ENCODE measurements at regions not wholly inside any gene's neighbourhood (a gene's known extent, or its start where the extent isn't known, plus 50 kb on each side); places are given as distances from the start of the nearest gene placed in this dataset.

DNA sequence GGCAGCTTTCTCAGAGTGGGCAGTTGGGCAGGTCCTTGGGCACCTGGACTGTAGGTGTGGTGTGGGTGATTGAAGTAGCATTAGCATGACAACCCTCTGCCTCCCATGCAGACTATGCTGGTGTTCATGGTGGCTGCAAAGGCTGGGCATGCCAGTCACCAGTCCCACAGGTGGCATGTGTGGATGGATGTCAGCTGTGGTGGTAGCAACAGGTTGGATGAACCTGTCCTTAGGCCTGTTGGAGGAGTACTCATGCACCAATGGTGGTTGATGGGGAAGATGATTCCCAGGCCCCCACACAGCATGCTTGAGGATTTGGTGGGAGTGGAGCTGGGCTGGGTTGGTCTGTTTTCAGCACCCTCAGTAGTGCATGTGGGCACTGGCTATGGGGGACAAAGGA lies 251.1 kb downstream of the PAX1 start:
- no peak for ATAC-seq
- DNase-seq = no peak

DNA sequence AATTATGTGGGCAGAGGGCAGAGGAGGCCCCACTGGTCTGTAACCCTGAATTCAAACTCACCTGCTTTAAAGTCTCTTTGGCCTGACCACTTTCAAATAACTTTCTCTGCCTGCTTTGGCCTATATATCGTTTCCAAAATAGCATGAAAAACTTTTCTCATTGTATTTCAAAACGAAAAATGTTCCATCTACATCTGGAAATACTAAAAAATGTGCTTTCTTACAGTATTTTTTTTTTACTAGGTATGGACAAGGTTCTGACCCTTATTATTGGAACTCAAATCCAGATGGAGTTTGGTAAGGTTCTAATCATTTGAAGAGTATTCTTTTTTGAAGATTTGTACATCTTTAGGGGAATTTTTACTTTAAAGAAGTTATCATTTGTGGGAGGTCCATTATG lies 241.9 kb downstream of the PAX1 start:
- DNase-seq (no peak), ATAC-seq (no peak)

DNA sequence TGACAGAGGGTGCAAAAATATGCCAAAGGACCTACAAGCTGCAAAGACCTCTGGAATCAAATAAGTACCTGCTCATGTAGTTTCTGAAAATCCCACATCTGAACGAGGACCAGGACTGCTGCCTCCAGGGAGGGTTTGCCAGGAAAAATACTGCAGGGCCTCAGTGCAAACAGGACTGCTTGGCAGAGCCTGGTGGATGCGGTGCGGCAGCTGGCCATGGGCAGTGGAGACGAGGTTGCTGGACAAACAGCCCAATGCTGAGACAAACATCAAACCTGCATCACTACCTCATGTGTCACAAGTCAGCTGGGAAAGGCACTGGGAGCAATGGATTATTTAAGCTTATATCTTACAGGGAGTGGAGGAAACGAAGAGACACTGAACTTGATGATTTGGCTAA lies 238.8 kb downstream of the PAX1 start:
- DNase-seq (no peak), ATAC-seq (no peak)

DNA sequence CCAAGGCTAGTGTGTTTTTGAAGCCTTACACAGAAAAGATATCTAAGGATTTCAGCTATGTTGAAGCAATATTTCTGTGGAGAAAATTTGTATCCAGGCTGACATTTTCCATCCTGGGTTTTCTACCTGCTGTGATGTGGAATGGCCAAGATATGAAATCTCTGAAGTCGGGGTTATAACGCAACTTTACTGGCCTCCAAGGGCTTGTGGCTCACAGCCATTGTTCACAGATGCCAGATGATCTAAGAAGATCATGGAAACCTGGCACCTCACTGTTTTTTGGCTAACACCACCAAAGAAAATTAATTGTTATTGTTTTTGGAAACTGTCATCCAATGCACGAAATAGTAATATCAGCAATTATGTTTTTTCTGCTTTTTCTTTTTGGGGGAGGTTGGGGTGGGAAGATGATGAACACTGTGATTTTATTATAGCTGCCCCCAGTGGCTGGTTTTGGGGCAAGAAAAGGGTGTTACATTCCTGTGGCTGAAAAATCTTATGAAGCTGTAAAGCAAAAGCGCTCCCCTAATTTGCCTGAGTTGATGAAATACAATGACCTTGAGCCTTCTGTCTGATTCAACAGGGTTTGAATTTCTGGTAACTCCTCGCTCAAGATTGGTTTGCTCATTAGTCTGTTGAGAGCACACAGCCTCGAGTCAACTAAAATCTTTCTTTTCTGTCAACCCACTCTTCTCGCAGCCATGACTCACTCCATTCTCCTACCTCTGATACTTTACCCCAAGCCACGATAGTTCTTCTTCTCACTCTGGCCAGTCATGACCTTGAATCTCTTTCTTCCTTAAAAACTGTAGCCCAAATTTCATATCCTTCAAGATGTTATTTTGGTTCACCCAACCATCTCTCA lies 236.7 kb downstream of the PAX1 start:
- DNase-seq (no peak), ATAC-seq (no peak)

DNA sequence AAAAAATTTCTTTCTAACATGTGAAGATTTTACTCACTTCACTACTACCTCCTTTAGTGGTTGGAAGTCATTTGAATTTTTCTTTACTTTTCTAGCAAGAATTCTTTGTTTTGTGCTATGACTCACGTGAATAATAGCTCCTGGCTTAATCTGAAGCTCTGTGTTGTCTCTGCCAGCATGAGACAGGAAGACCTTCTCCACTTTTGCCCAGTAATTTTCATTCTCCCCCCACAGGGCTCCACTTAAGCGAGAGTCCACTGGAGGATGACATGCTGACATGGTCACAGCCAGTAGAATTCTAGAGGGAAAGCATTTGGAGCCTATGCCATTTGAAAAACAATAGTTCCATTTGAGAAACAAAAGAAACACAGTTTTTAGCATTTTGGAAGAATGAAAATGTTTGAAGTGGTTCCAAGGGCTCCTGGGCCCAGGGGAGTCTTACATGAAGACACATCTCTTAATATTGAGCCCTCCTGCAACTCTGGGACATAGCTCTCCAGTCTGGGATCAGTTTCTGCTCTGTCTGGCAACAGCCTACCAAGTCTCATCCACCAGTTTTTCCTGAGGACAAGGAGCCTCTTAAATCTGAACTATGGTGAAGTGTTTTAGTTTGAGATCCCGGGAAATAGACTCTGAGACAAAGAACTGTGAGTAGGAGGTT lies 231.4 kb downstream of the PAX1 start:
- ATAC-seq = no peak
- no peak for DNase-seq

DNA sequence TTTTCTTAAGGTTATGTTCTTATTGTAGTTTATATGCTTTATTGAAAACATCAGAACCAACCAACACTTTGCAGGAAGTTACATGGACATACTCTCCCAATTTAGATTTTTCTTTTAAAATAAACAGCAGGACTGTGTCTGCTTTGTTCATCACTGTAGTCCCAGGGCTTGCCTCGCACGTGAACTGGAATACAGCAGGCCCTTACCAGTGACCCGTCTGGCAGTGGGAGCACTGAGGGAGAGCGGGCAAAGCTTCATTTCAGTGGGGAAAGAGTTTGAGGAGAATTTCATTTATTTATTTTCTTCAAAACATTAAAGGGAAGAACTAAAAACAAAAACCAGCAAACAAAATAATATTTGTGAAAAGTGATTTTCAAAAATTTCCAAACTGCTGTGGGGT lies 230.8 kb downstream of the PAX1 start:
- DNase-seq (no peak), ATAC-seq (no peak)

DNA sequence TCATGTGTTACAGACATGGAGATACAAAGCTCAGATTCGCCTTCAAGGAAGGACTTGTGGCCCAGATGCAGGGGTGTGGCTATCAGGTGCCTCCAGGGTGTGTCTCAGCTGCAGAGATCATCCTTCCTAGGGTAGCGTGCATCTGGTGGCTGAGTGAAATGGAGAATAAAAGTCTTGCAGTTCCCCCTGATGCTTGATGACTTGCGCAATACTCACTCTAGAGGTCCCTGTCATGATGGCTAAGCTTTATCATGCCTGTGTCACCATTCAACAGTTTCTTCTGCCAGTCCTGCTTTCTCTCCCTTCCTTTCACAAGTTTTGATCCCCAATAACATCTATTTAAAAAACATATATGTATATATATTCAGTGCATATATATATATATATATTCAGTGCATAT lies 228.1 kb downstream of the PAX1 start:
- DNase-seq (no peak), ATAC-seq (no peak)

DNA sequence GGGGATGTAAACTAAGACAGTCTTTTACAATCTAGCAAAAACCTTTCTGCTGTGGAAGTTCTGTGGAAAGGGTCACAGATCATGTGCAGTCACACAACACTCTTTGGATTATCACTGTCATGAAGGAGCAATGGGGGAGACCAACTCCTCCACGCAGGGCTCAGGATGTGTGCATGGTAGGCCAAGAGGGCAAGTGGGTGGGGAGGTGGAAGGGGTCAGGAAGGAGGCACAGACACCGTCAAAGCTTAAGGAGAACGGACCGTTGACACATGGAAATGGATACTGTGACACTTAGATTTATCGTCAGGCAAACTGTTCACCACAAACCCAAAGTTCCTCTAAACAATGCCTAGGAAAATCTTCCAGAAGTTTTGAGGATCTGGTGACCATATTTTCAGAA lies 215.8 kb downstream of the PAX1 start:
- DNase-seq (no peak), ATAC-seq (no peak)

DNA sequence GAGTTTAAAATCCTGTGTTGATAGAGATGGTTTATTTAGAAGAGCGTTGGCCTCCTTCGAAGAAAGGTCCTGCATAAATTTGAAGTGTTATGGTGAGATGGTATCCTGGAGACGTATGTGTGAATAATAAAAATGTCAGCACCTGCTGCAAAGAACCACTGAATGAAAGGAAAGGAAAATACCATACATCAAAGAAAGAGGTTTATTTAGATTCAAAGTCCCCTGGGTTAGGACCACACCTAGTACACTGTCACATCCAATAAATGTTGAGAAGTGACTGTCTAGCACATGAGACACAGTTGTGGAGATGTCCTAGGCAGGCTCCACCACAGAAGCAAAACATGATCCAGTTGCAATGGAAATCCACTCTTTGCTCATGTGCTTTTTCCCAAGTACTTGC lies 214.7 kb downstream of the PAX1 start:
- ATAC-seq (no peak), DNase-seq (no peak)

DNA sequence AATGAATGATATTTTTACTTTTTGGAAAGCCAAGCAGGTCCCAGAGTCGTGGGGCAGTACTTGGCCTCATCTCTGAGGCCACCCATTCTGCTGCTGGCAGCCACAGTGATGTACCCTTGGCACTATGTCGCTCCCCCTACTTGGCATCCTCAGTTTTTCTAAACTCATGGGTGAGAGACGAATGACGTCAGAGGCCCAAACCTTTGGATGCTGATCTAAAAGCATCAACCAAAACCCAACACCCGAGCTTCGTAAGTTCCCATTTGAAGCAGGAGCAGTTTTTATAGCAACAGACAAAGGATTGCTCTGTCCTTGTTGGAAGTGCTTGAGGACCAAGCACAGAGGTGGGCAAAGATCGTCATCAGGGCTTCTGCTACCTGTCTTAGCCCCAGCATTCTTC lies 212.9 kb downstream of the PAX1 start:
- ATAC-seq (no peak), DNase-seq (no peak)

DNA sequence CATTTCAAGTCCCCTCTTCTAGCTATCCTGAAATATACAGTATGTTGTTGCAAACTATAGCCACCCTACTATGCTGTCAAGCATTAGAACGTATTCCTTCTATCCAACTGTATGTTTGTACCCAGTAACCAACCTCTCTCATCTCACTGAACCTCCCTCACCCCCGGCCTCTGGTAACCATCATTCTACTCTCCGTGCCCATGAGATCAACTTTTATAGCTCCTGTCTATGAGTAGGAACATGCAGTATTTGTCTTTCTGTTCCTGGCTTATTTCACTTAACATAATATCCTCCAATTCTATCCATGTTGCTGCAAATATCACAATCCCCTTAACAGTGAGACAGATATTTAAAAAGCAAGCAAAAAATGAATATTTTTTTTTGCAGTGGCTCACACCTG lies 196.9 kb downstream of the PAX1 start:
- ATAC-seq = no peak

DNA sequence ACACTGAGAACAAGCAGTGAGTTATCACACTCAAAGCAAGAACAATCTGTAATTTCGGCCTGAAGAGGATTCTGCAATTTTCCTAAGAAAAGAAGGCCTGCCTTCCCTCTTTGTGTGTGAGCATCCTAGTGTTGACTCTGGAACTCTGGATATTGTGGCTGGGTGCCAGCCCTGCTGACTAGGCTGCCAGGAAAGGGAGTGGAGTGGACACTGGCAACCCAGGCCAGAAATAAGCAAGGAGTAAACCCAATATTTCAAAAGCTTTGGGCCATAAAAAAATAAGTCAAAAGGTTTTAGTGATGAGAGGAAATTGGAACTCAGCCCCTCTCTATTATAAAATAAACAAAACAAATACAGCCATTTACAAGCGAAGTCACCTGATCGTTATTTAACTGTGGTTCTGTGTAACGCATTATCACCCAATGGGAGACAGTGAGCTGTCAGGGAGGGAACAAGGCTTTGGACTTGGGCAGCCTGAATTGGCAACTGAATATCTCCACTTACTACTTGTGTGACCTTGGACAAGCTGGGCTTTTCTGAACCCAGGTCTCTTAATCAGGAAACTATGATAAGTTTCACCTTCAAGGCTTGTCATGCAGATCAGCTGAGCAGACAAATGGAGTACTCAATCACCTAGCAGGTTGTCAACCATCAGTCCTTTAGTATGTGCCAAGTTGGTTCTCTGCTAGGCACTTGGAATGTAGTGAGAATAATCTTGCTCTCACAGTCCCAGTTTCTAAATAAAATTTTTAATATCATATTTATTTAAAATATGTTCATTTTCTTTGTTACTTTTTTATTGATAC lies 196.2 kb downstream of the PAX1 start:
- DNase-seq = no peak
- ATAC-seq = no peak

More for the DNA sequence above, 196.9 kb downstream of the PAX1 start:
- no peak for DNase-seq

DNA sequence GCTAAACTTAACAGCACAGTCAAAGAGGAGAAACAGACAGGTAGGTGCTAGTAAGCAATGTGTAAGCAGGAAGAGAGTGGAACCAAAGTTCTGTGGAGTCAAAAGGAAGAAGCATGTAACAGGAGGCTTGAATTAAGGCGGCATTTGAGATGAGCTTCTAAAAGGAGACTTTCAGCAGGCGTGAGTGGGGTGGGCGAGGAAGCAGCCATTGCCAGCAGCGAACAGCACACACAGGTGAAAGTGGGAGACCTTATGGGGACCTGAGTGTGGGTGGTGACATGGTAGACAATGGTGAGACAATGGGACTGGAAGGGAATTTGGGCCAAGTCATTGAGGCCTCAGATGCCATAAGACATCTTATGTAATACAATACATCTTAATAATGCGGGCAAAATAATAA lies 195.0 kb downstream of the PAX1 start:
- ATAC-seq (no peak), DNase-seq (no peak)

DNA sequence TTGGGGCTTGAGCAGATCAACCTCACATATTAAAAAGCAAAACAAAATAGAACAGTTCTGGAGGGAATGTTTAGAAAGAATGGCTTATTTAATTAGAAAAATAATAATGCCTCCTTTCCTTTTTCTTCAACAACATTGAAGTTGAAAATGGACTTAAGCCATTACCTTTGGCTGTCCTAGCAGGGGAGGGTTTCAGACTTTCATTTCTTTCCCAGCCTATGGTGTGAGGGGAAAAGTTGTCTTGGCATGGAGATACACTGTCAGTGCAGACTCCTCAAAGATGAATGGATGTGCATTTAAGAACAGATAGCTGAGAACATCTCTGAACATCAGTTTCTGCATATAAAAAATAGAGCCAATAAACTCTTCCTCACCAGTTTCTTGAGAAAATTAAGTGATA lies 169.5 kb downstream of the PAX1 start:
- DNase-seq = no peak
- no peak for ATAC-seq

DNA sequence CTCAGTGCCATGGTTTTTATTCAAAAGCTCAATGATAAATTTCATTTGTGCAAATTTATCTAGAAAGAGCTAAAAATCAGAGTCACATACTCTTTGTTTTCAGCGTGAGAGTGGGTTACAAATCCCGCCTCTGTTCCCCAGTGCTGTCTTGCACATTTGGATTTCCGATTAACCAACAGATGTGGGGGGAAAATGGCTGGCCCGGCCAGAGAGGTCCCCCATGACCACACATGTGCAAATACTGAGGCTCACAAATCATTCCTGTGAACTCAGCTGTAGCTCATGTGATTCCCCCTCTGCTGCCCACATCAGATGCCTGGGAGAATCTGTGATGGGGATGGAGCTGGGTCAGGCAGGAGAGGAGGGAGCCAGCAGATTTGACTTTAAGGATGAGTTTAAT lies 168.7 kb downstream of the PAX1 start:
- DNase-seq (no peak), ATAC-seq (no peak)

DNA sequence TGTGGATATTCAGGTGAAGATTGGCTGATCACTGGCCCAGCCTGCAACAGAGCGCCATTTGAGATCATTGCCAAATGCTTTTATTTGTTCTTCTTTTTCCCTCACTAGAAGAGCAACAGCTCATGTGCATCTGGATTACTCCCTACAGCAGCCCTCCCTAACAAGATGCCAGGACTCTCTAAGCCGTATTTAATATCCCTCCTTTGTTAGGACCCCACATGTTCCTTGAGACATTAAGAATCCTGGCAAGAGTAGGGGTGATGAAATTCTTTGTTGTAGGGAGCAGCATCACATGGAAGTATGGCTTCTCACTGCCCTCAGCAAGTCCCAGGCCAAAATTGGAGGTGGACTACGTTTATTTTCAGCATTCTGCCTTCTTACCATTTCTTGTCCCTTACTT lies 167.8 kb downstream of the PAX1 start:
- ATAC-seq = no peak
- DNase-seq = no peak

DNA sequence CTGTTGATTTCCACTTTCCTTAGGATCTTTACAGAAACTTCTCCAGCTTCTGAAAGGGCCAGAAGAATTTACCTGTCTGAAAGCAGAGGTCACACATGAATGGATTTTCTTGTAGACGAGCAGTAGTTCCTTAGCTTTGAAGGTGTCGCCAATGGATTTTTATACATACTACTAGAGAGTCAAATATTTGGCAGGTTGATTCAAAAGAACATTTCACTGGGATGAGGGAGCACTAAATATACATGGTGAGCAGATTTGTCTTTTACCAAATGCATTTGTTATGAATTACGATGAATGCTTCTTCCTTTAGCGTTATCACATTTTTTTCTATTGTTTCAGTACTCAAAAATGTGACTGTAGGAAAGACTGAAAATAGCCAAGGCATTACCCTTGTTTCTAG lies 162.3 kb downstream of the PAX1 start:
- no peak for ATAC-seq
- no peak for DNase-seq

DNA sequence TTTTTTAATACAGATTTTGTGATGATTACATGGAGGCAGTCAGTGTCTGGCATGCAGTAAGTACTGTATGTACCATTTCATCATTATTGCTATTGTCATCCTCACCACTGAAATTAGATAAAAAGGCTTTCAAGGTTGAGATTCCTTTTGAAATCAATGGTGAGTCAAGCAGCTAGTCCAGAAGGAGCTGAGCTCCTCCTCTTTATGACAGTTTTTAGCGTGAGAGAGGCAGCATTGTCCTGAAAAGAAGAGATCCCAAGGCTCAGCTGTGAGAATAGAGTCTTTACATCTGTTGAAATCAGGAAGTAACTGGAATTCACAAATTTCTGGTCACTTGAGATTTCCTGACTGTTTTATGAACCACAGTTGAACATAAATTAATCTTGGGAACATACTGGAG lies 161.9 kb downstream of the PAX1 start:
- DNase-seq = no peak
- no peak for ATAC-seq

DNA sequence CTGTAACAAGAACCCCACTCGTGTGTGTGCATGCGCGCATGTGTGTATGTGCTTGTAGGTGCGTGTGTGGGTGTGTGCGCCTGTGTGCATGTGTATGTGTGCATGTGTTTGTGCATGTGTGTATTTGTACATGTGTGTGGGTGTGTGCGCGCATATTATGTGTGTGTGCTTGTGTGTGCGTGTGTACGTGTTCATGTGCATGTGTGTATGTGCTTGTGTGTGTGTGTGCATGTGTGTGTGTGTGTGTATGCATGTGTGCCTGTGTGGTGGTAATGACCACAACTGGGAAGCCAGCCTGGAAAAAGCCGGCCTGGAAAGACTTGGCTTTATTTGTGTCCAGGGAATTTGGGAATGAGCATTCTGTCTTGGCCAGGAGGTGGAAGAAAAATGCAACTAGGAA lies 157.5 kb downstream of the PAX1 start:
- no peak for ATAC-seq
- DNase-seq = no peak

DNA sequence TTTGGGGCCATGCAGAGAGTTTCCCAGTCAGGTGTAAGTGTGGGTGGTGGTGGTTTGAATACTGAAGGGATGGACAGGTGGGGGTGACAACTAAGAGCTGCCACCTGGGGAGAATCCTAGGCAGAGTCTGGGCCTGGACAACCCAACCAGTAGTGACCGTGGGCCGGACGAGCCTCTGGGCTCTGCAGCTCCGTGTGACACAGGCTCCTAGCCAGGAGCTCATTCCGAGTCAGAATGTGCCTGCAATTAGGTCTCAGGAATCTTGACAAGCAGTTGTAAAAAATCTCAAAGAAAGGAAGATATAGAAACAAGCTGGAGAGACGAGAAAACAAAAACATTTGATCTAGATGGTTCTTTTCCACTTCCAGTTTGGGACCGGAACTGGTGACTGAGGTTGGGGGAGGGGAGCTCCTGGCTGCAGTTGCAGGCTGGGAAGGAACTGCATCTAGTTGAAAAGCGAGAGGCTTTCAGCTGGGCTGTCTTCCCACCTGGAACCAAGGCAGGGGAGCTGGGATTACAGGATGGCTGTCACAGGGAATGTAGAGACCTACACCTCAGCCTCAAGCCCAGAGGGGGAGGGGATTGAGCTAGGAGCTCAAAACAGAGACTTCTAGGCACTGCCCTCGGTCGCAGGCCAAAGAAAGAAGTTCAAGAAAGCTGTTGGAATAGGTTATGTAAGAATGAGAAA lies 156.9 kb downstream of the PAX1 start:
- ATAC-seq = no peak
- no peak for DNase-seq

DNA sequence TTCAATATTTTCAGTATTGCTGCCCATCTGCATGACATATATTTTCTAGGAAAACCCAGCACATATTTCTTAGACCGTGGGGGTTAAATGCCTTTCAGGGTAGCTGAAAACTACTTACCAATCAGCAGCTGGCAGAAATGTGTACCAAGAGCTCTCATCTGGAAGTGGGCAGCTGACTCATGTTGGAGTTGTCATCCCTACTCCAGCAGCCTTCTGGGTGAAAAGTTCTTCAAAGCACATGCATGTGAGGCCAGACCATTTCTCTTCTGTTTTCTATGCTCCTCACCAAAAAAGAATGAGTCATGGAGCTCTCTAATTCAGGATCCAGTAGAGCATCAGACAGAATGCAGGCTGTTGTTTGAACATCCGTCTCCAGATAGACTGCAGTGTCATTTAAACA lies 135.5 kb downstream of the PAX1 start:
- DNase-seq = no peak
- ATAC-seq = no peak

DNA sequence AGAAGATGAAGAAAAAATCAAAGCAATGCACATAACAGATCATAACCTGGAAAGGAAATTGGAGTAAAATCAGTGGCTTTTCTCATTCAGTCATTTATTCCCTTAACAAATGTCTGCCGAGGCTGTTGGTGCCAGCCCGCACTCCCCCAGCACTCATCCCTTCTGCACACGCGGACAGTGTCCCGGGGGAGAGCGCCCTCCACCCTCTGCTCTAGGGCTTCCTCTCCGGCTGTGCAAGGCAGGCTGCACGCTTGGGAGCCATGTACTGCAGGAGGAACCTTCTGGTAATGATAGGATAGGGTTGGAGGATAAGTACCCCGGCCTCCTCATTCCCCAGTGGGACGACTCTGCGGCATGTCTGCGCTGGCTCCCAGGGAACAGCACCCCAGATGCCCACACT lies 134.5 kb downstream of the PAX1 start:
- no peak for DNase-seq
- no peak for ATAC-seq

DNA sequence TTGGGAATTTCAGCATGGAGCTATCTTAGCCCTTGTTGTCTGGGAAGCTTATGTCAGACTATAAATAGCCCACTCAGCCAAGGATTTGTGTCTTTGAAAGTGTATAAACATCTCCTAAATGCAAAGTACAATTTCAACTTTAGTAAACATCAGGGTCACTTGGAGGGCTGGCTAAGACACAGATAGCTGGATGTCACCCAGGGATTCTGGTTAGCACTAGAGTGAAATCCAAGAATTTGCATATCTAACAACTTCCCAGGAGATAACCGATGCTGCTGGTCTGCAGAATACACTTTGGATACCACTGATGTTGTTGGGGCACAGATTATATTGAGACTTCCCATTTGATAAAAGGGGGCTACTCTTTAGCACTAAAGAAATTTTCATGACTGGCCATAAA lies 130.9 kb downstream of the PAX1 start:
- DNase-seq (no peak), ATAC-seq (no peak)
